ENCODE measurements at regions not wholly inside any gene's neighbourhood (a gene's known extent, or its start where the extent isn't known, plus 50 kb on each side); places are given as distances from the start of the nearest gene placed in this dataset.

DNA sequence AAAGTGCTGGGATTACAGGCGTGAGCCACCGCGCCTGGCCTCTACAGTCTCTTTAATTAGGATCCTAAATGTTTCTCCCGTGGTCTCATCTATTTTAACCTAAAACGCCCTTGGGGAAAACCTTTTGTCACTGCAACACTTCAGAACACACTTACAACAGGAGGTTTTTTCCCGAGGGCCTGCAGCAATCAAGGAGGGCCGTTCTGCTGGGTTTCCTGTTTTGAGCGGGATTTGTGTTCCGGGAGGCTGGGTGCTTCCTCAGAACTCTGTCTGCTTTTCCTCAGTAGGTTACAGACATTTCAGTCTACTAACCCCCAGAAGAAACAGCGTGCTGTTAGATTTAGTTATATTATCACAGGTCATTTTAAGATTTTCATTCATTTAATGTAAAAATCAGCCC is 65.4 kb upstream of the IRX4 start:
- TF ChIP-seq, protein P1, sequence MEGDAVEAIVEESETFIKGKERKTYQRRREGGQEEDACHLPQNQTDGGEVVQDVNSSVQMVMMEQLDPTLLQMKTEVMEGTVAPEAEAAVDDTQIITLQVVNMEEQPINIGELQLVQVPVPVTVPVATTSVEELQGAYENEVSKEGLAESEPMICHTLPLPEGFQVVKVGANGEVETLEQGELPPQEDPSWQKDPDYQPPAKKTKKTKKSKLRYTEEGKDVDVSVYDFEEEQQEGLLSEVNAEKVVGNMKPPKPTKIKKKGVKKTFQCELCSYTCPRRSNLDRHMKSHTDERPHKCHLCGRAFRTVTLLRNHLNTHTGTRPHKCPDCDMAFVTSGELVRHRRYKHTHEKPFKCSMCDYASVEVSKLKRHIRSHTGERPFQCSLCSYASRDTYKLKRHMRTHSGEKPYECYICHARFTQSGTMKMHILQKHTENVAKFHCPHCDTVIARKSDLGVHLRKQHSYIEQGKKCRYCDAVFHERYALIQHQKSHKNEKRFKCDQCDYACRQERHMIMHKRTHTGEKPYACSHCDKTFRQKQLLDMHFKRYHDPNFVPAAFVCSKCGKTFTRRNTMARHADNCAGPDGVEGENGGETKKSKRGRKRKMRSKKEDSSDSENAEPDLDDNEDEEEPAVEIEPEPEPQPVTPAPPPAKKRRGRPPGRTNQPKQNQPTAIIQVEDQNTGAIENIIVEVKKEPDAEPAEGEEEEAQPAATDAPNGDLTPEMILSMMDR (IDR thresholded peaks at IDR 0.05 in 8 of 11, conservative IDR thresholded peaks at IDR 0.05 in 3 of 11): no peak
- TF ChIP-seq POLR2A (IDR thresholded peaks at IDR 0.05) (no peak), POLR2AphosphoS5 (IDR thresholded peaks at IDR 0.05) (no peak)

All from spleen (tissue), 7 donors.